GM23338 (cell line): ENCODE measurements at regions not wholly inside any gene's neighbourhood (a gene's known extent, or its start where the extent isn't known, plus 50 kb on each side); places are given as distances from the start of the nearest gene placed in this dataset.

ENCODE experiments used
- ATAC-seq: fragments of 200-7000 bp; cut with Tn5 transposase; 3 replicates; pipeline ENCODE4 v1.9.1; 2020
- DNase-seq: peaks from one replicate; pipeline ENCODE4 v3.0.0-alpha.2; 2015; ENCODE audit warnings: low spot score
- H2AFZ ChIP-seq: fragments of 200-600 bp; sonication (generic); 2 replicates; pipeline ENCODE4 v1.8.0; 2016; ENCODE audit warnings: antibody characterized with exemption, mild to moderate bottlenecking, moderate library complexity
- H3F3A ChIP-seq: fragments of 200-600 bp; sonication (generic); replicated peaks from 2 replicates; pipeline ENCODE4 v1.8.0; 2017; ENCODE audit warnings: antibody characterized with exemption, mixed run types, low read depth
- H3K27ac ChIP-seq: fragments of 200-600 bp; sonication (generic); 2 replicates; pipeline ENCODE4 v1.6.1; 2016; ENCODE audit warnings: low read depth
- H3K27me3 ChIP-seq: fragments of 200-600 bp; sonication (generic); 2 replicates; pipeline ENCODE4 v1.8.0; 2016; ENCODE audit warnings: mild to moderate bottlenecking, mixed run types, moderate library complexity; ENCODE audit not compliant: insufficient read depth
- H3K36me3 ChIP-seq: fragments of 200-600 bp; sonication (generic); 2 replicates; pipeline ENCODE4 v1.8.0; 2016; ENCODE audit warnings: mild to moderate bottlenecking; ENCODE audit not compliant: insufficient read depth
- H3K4me1 ChIP-seq: fragments of 200-600 bp; sonication (generic); 2 replicates; pipeline ENCODE4 v1.8.0; 2016; ENCODE audit warnings: mild to moderate bottlenecking, moderate library complexity; ENCODE audit not compliant: insufficient read depth
- H3K4me2 ChIP-seq: fragments of 200-600 bp; sonication (generic); 2 replicates; pipeline ENCODE4 v1.7.1; 2017; ENCODE audit warnings: mixed run types
- H3K4me3 ChIP-seq: fragments of 200-600 bp; sonication (generic); 2 replicates; pipeline ENCODE4 v1.6.1; 2016; ENCODE audit warnings: mixed run types
- H3K79me2 ChIP-seq: fragments of 200-600 bp; sonication (generic); replicated peaks from 2 replicates; pipeline ENCODE4 v1.8.0; 2017; ENCODE audit warnings: mild to moderate bottlenecking; ENCODE audit not compliant: insufficient read depth
- H3K9me2 ChIP-seq: fragments of 200-600 bp; sonication (generic); 2 replicates; pipeline ENCODE4 v1.8.0; 2017; ENCODE audit not compliant: insufficient read depth
- H4K20me1 ChIP-seq: fragments of 200-600 bp; sonication (generic); replicated peaks from 2 replicates; pipeline ENCODE4 v1.8.0; 2017; ENCODE audit warnings: mild to moderate bottlenecking; ENCODE audit not compliant: insufficient read depth
- H3K27ac Mint-ChIP-seq: 2 replicates; pipeline ENCODE4 v1.8.0; 2020; ENCODE audit warnings: inconsistent platforms, mild to moderate bottlenecking, moderate library complexity, mixed read lengths
- H3K27me3 Mint-ChIP-seq: 3 replicates; pipeline ENCODE4 v1.8.0; 2022; ENCODE audit warnings: low read depth, mild to moderate bottlenecking, moderate library complexity, mixed read lengths, inconsistent platforms; ENCODE audit not compliant: insufficient read depth, poor library complexity
- H3K36me3 Mint-ChIP-seq: 3 replicates; pipeline ENCODE4 v1.8.0; 2021; ENCODE audit warnings: low read depth, mild to moderate bottlenecking, inconsistent platforms, moderate library complexity, mixed read lengths
- H3K4me1 Mint-ChIP-seq: 3 replicates; pipeline ENCODE4 v1.8.0; 2020; ENCODE audit warnings: mild to moderate bottlenecking, inconsistent platforms, mixed read lengths
- H3K4me3 Mint-ChIP-seq: 3 replicates; pipeline ENCODE4 v1.8.0; 2021; ENCODE audit warnings: moderate library complexity, mild to moderate bottlenecking, inconsistent platforms, mixed read lengths
- H3K9me3 Mint-ChIP-seq: 3 replicates; pipeline ENCODE4 v1.8.0; 2020; ENCODE audit warnings: moderate library complexity, mild to moderate bottlenecking, inconsistent platforms, mixed read lengths
- CREB1 ChIP-seq: fragments of 250-450 bp; sonication (Bioruptor Pico); IDR thresholded peaks from 2 replicates; pipeline ENCODE4 v1.5.0; 2020; ENCODE audit warnings: low read depth, mild to moderate bottlenecking, moderate library complexity
- NANOG ChIP-seq: IDR thresholded peaks from 2 replicates; pipeline ENCODE4 v1.6.1; 2016; ENCODE audit warnings: antibody characterized with exemption, borderline replicate concordance
- STAT1 ChIP-seq: IDR thresholded peaks from one replicate; pipeline ENCODE4 v1.6.1; 2016; ENCODE audit warnings: antibody characterized with exemption; ENCODE audit not compliant: unreplicated experiment
- TF ChIP-seq, protein P1 (sequence below), 2 experiments: fragments of 200-600 bp in 1 of 2; sonication (generic) in 1 of 2; conservative IDR thresholded peaks; 2 replicates each; pipeline versions ENCODE4 v1.5.1 to v1.6.1; 2016 to 2017; ENCODE audit warnings: antibody characterized with exemption in 2 of 2, low read depth in 2 of 2, mild to moderate bottlenecking in 2 of 2, moderate library complexity in 1 of 2
- TF ChIP-seq, protein P2 (sequence below): fragments of 250-450 bp; sonication (Bioruptor Pico); IDR thresholded peaks from 2 replicates; pipeline ENCODE4 v1.5.0; 2020; ENCODE audit warnings: mild to moderate bottlenecking, moderate library complexity
- TF ChIP-seq, protein P3 (sequence below): IDR thresholded peaks from one replicate; pipeline ENCODE4 v1.6.1; 2018; ENCODE audit warnings: antibody characterized with exemption; ENCODE audit not compliant: unreplicated experiment

DNA sequence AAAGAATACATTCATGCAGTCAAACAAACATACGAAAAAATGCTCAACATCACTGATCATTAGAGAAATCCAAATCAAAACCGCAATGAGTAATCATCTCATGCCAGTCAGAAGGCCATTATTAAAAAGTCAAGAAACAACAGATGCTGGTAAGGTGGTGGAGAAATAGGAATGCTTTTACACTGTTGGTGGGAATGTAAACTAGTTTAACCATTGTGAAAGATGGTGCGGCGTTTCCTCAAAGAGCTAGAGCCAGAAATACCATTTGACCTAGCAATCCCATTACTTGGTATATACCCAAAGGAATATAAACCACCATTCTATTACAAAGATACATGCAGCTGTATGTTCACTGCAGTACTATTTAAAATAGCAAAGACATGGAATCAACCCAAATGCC, 330.4 kb downstream of the EDEM1 start (continued):
- TF ChIP-seq, protein P1, sequence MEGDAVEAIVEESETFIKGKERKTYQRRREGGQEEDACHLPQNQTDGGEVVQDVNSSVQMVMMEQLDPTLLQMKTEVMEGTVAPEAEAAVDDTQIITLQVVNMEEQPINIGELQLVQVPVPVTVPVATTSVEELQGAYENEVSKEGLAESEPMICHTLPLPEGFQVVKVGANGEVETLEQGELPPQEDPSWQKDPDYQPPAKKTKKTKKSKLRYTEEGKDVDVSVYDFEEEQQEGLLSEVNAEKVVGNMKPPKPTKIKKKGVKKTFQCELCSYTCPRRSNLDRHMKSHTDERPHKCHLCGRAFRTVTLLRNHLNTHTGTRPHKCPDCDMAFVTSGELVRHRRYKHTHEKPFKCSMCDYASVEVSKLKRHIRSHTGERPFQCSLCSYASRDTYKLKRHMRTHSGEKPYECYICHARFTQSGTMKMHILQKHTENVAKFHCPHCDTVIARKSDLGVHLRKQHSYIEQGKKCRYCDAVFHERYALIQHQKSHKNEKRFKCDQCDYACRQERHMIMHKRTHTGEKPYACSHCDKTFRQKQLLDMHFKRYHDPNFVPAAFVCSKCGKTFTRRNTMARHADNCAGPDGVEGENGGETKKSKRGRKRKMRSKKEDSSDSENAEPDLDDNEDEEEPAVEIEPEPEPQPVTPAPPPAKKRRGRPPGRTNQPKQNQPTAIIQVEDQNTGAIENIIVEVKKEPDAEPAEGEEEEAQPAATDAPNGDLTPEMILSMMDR (conservative IDR thresholded peaks at IDR 0.05; ENCODE audit: low read depth in 2 of 2) = no peak
- no peak for TF ChIP-seq NANOG

DNA sequence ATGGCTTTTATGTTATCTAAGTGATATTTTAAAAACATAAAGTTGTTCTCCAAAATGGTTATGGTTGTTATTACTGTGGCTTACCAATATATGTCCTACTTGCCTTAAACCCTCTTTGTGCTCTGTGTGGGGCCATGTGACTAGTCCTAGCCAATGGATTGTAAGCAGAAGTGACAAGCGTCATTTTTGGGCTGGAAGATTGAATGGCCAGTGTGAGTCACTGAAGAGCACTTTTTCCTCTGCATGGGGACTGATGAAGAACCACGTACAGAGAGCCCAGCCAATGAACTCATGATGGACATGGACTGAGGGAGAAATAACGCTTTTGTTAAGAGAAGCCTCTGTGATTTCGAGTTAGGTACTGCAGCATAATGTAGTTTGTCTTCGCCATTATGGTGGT, 332.7 kb downstream of the EDEM1 start:
- ATAC-seq = no peak
- no peak overlapping the region for H3K27ac ChIP-seq
- H4K20me1 ChIP-seq = no peaks in the 10 kb centered on the region
- no peak overlapping the region for H3K27ac Mint-ChIP-seq
- no peak overlapping the region for H3K4me2 ChIP-seq
- H3K4me1 ChIP-seq = no peaks in the 10 kb centered on the region
- no peaks in the 10 kb centered on the region for H3K79me2 ChIP-seq
- no peaks in the 10 kb centered on the region for H3F3A ChIP-seq
- no peak overlapping the region for H3K4me3 ChIP-seq
- no peak overlapping the region for H2AFZ ChIP-seq
- H3K4me3 Mint-ChIP-seq = no peak overlapping the region
- H3K36me3 ChIP-seq = no peaks in the 10 kb centered on the region
- H3K4me1 Mint-ChIP-seq = no peaks in the 10 kb centered on the region
- peaks cover 62% of the 10 kb centered on the region for H3K9me3 Mint-ChIP-seq
- peaks cover 9% of the 10 kb centered on the region; the same call in 1 of the 3 replicates for H3K36me3 Mint-ChIP-seq
- DNase-seq = no peak
- no peaks in the 10 kb centered on the region for H3K9me2 ChIP-seq
- H3K27me3 ChIP-seq = no peaks in the 10 kb centered on the region
- TF ChIP-seq STAT1 (no peak), NANOG (no peak)
- TF ChIP-seq, protein P1 (conservative IDR thresholded peaks at IDR 0.05; ENCODE audit: low read depth in 2 of 2) = no peak
- H3K27me3 Mint-ChIP-seq = no peaks in the 10 kb centered on the region

DNA sequence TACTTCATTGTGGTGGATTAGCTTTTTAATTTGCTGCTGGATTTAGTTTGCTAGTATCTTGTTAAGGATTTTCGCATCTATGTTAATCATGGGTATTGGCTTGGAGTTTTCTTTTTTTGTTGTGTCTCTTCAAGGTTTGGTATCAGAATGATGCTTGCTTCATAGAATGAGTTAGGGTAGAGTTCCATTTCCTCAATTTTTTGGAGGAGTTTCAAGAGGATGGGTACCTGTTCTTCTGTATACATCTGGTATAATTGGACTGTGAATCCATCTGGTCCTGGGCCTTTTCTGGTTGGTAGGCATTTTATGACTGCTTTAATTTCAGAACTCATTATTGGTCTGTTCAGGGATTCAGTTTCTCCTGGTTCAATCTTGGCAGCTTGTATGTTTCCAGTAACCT, 335.6 kb downstream of the EDEM1 start:
- H3F3A ChIP-seq = no peaks in the 10 kb centered on the region
- no peaks in the 10 kb centered on the region for H4K20me1 ChIP-seq
- no peak overlapping the region for H3K4me2 ChIP-seq
- H3K4me3 Mint-ChIP-seq = no peak overlapping the region
- no peak overlapping the region for H3K27ac ChIP-seq
- no peak overlapping the region for H3K4me3 ChIP-seq
- no peaks in the 10 kb centered on the region for H3K4me1 Mint-ChIP-seq
- no peak for ATAC-seq
- DNase-seq = no peak
- H3K9me3 Mint-ChIP-seq = peaks cover 55% of the 10 kb centered on the region
- H3K4me1 ChIP-seq = no peaks in the 10 kb centered on the region
- no peaks in the 10 kb centered on the region for H3K27me3 ChIP-seq
- H2AFZ ChIP-seq = no peak overlapping the region
- no peaks in the 10 kb centered on the region for H3K79me2 ChIP-seq
- H3K36me3 Mint-ChIP-seq = peaks cover 9% of the 10 kb centered on the region; the same call in 1 of the 3 replicates
- no peak overlapping the region for H3K27ac Mint-ChIP-seq
- H3K36me3 ChIP-seq = no peaks in the 10 kb centered on the region
- H3K9me2 ChIP-seq = no peaks in the 10 kb centered on the region
- H3K27me3 Mint-ChIP-seq = no peaks in the 10 kb centered on the region
- TF ChIP-seq, protein P2, sequence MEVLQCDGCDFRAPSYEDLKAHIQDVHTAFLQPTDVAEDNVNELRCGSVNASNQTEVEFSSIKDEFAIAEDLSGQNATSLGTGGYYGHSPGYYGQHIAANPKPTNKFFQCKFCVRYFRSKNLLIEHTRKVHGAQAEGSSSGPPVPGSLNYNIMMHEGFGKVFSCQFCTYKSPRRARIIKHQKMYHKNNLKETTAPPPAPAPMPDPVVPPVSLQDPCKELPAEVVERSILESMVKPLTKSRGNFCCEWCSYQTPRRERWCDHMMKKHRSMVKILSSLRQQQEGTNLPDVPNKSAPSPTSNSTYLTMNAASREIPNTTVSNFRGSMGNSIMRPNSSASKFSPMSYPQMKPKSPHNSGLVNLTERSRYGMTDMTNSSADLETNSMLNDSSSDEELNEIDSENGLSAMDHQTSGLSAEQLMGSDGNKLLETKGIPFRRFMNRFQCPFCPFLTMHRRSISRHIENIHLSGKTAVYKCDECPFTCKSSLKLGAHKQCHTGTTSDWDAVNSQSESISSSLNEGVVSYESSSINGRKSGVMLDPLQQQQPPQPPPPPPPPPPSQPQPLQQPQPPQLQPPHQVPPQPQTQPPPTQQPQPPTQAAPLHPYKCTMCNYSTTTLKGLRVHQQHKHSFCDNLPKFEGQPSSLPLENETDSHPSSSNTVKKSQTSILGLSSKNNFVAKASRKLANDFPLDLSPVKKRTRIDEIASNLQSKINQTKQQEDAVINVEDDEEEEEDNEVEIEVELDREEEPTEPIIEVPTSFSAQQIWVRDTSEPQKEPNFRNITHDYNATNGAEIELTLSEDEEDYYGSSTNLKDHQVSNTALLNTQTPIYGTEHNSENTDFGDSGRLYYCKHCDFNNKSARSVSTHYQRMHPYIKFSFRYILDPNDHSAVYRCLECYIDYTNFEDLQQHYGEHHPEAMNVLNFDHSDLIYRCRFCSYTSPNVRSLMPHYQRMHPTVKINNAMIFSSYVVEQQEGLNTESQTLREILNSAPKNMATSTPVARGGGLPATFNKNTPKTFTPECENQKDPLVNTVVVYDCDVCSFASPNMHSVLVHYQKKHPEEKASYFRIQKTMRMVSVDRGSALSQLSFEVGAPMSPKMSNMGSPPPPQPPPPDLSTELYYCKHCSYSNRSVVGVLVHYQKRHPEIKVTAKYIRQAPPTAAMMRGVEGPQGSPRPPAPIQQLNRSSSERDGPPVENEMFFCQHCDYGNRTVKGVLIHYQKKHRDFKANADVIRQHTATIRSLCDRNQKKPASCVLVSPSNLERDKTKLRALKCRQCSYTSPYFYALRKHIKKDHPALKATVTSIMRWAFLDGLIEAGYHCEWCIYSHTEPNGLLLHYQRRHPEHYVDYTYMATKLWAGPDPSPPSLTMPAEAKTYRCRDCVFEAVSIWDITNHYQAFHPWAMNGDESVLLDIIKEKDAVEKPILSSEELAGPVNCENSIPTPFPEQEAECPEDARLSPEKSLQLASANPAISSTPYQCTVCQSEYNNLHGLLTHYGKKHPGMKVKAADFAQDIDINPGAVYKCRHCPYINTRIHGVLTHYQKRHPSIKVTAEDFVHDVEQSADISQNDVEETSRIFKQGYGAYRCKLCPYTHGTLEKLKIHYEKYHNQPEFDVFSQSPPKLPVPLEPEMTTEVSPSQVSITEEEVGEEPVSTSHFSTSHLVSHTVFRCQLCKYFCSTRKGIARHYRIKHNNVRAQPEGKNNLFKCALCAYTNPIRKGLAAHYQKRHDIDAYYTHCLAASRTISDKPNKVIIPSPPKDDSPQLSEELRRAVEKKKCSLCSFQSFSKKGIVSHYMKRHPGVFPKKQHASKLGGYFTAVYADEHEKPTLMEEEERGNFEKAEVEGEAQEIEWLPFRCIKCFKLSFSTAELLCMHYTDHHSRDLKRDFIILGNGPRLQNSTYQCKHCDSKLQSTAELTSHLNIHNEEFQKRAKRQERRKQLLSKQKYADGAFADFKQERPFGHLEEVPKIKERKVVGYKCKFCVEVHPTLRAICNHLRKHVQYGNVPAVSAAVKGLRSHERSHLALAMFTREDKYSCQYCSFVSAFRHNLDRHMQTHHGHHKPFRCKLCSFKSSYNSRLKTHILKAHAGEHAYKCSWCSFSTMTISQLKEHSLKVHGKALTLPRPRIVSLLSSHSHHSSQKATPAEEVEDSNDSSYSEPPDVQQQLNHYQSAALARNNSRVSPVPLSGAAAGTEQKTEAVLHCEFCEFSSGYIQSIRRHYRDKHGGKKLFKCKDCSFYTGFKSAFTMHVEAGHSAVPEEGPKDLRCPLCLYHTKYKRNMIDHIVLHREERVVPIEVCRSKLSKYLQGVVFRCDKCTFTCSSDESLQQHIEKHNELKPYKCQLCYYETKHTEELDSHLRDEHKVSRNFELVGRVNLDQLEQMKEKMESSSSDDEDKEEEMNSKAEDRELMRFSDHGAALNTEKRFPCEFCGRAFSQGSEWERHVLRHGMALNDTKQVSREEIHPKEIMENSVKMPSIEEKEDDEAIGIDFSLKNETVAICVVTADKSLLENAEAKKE (CRISPR knock-in tag) = no peak
- TF ChIP-seq, protein P3, sequence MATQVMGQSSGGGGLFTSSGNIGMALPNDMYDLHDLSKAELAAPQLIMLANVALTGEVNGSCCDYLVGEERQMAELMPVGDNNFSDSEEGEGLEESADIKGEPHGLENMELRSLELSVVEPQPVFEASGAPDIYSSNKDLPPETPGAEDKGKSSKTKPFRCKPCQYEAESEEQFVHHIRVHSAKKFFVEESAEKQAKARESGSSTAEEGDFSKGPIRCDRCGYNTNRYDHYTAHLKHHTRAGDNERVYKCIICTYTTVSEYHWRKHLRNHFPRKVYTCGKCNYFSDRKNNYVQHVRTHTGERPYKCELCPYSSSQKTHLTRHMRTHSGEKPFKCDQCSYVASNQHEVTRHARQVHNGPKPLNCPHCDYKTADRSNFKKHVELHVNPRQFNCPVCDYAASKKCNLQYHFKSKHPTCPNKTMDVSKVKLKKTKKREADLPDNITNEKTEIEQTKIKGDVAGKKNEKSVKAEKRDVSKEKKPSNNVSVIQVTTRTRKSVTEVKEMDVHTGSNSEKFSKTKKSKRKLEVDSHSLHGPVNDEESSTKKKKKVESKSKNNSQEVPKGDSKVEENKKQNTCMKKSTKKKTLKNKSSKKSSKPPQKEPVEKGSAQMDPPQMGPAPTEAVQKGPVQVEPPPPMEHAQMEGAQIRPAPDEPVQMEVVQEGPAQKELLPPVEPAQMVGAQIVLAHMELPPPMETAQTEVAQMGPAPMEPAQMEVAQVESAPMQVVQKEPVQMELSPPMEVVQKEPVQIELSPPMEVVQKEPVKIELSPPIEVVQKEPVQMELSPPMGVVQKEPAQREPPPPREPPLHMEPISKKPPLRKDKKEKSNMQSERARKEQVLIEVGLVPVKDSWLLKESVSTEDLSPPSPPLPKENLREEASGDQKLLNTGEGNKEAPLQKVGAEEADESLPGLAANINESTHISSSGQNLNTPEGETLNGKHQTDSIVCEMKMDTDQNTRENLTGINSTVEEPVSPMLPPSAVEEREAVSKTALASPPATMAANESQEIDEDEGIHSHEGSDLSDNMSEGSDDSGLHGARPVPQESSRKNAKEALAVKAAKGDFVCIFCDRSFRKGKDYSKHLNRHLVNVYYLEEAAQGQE = no peak
- TF ChIP-seq CREB1 = no peak
